H9 (cell line): ENCODE measurements at regions not wholly inside any gene's neighbourhood (a gene's known extent, or its start where the extent isn't known, plus 50 kb on each side); places are given as distances from the start of the nearest gene placed in this dataset.

Experiments used
- DNase-seq: peaks from one replicate; pipeline ENCODE4 v3.0.0-alpha.2; 2017
- H2AFZ ChIP-seq: one replicate; pipeline ENCODE4 v1.6.1; 2013; ENCODE audit warnings: mild to moderate bottlenecking, low read length, control low read depth, moderate library complexity
- H2AK5ac ChIP-seq: 2 replicates; pipeline ENCODE4 v1.6.1; 2013; ENCODE audit warnings: low read length, control low read depth, mixed read lengths; ENCODE audit not compliant: insufficient read length
- H2BK120ac ChIP-seq: one replicate; pipeline ENCODE4 v1.6.1; 2013; ENCODE audit warnings: low read depth, mild to moderate bottlenecking, low read length, control low read depth, inconsistent platforms; ENCODE audit not compliant: poor library complexity, severe bottlenecking
- H2BK12ac ChIP-seq: 2 replicates; pipeline ENCODE4 v1.6.1; 2013; ENCODE audit warnings: low read length, control low read depth, mixed read lengths, low read depth; ENCODE audit not compliant: insufficient read length
- H2BK15ac ChIP-seq: 2 replicates; pipeline ENCODE4 v1.6.1; 2013; ENCODE audit warnings: low read depth, low read length, control low read depth
- H2BK20ac ChIP-seq: one replicate; pipeline ENCODE4 v1.6.1; 2013; ENCODE audit warnings: low read depth, mild to moderate bottlenecking, low read length, control low read depth, inconsistent platforms; ENCODE audit not compliant: poor library complexity, severe bottlenecking
- H2BK5ac ChIP-seq: 2 replicates; pipeline ENCODE4 v1.6.1; 2013; ENCODE audit warnings: low read length, control low read depth, mixed read lengths; ENCODE audit not compliant: insufficient read length
- H3K14ac ChIP-seq: 2 replicates; pipeline ENCODE4 v1.6.1; 2013; ENCODE audit warnings: low read length, control low read depth; ENCODE audit not compliant: insufficient read depth
- H3K18ac ChIP-seq: 2 replicates; pipeline ENCODE4 v1.6.1; 2013; ENCODE audit warnings: low read depth, mild to moderate bottlenecking, mixed read lengths, low read length, control low read depth; ENCODE audit not compliant: insufficient read length
- H3K23ac ChIP-seq: 2 replicates; pipeline ENCODE4 v1.6.1; 2013; ENCODE audit warnings: low read length, control low read depth, mixed read lengths, low read depth; ENCODE audit not compliant: insufficient read length
- H3K23me2 ChIP-seq: 2 replicates; pipeline ENCODE4 v1.6.1; 2013; ENCODE audit warnings: low read depth, mild to moderate bottlenecking, mixed read lengths, low read length, control low read depth; ENCODE audit not compliant: insufficient read length, poor library complexity, severe bottlenecking
- H3K27ac ChIP-seq: 2 replicates; pipeline ENCODE4 v1.5.1; 2013; ENCODE audit warnings: low read length, control low read depth, mixed read lengths, low read depth; ENCODE audit not compliant: insufficient read length
- H3K27me3 ChIP-seq: 2 replicates; pipeline ENCODE4 v1.6.1; 2013; ENCODE audit warnings: low read length, control low read depth, inconsistent platforms; ENCODE audit not compliant: insufficient read depth
- H3K4ac ChIP-seq: 2 replicates; pipeline ENCODE4 v1.6.1; 2013; ENCODE audit warnings: low read depth, mild to moderate bottlenecking, control low read depth, inconsistent platforms, low read length, moderate library complexity
- H3K4me1 ChIP-seq: 2 replicates; pipeline ENCODE4 v1.6.1; 2013; ENCODE audit warnings: low read length, control low read depth, inconsistent platforms; ENCODE audit not compliant: insufficient read depth
- H3K4me2 ChIP-seq: 2 replicates; pipeline ENCODE4 v1.6.1; 2013; ENCODE audit warnings: low read length, control low read depth, mixed read lengths; ENCODE audit not compliant: insufficient read length, insufficient read depth
- H3K56ac ChIP-seq: 2 replicates; pipeline ENCODE4 v1.6.1; 2013; ENCODE audit warnings: low read depth, mild to moderate bottlenecking, mixed read lengths, low read length, control low read depth; ENCODE audit not compliant: insufficient read length
- H3K79me1 ChIP-seq: 2 replicates; pipeline ENCODE4 v1.6.1; 2013; ENCODE audit warnings: low read depth, mild to moderate bottlenecking, moderate library complexity, low read length, control low read depth, inconsistent platforms; ENCODE audit not compliant: insufficient read depth, poor library complexity, severe bottlenecking
- H3K79me2 ChIP-seq: 2 replicates; pipeline ENCODE4 v1.6.1; 2013; ENCODE audit warnings: low read length, control low read depth, inconsistent platforms; ENCODE audit not compliant: insufficient read depth
- H3K9ac ChIP-seq: 2 replicates; pipeline ENCODE4 v1.6.1; 2013; ENCODE audit warnings: low read length, control low read depth, mixed read lengths; ENCODE audit not compliant: insufficient read length; ENCODE audit errors: extremely low read depth
- H3K9me3 ChIP-seq: one replicate; pipeline ENCODE4 v1.6.1; 2013; ENCODE audit warnings: low read depth, low read length, inconsistent platforms; ENCODE audit not compliant: control insufficient read depth
- H3T11ph ChIP-seq: one replicate; pipeline ENCODE4 v1.6.1; 2013; ENCODE audit warnings: mild to moderate bottlenecking, low read length, control low read depth, inconsistent platforms
- H4K20me1 ChIP-seq: one replicate; pipeline ENCODE4 v1.6.1; 2013; ENCODE audit not compliant: control insufficient read depth, insufficient read length, insufficient read depth
- H4K5ac ChIP-seq: 2 replicates; pipeline ENCODE4 v1.6.1; 2013; ENCODE audit warnings: low read depth, mild to moderate bottlenecking, mixed read lengths, low read length, control low read depth; ENCODE audit not compliant: insufficient read length
- H4K8ac ChIP-seq: replicated peaks from 2 replicates; pipeline ENCODE4 v1.6.1; 2013; ENCODE audit warnings: low read length, control low read depth, mixed read lengths, low read depth; ENCODE audit not compliant: insufficient read length
- H4K91ac ChIP-seq: 2 replicates; pipeline ENCODE4 v1.6.1; 2013; ENCODE audit warnings: low read depth, mild to moderate bottlenecking, moderate library complexity, mixed read lengths, low read length, control low read depth; ENCODE audit not compliant: insufficient read length
- H3K27ac Mint-ChIP-seq, 3 experiments: 2 replicates in 2 of 3; 3 replicates in 1 of 3; pipeline ENCODE4 v1.8.0; 2020 to 2021; ENCODE audit warnings: mixed read lengths in 3 of 3, mild to moderate bottlenecking in 1 of 3, moderate library complexity in 1 of 3
- H3K27me3 Mint-ChIP-seq: 2 replicates; pipeline ENCODE4 v1.8.0; 2021; ENCODE audit warnings: low read depth, mild to moderate bottlenecking, moderate library complexity, mixed read lengths
- H3K36me3 Mint-ChIP-seq, 3 experiments: 2 replicates in 2 of 3; 3 replicates in 1 of 3; pipeline ENCODE4 v1.8.0; 2020 to 2021; ENCODE audit warnings: low read depth in 3 of 3, mixed read lengths in 3 of 3; ENCODE audit not compliant: insufficient read depth in 1 of 3
- H3K4me1 Mint-ChIP-seq, 2 experiments: 2 replicates each; pipeline ENCODE4 v1.8.0; 2020; ENCODE audit warnings: mixed read lengths in 2 of 2
- H3K4me3 Mint-ChIP-seq, 2 experiments: 2 replicates in 1 of 2; 3 replicates in 1 of 2; pipeline ENCODE4 v1.8.0; 2020 to 2021; ENCODE audit warnings: mild to moderate bottlenecking in 2 of 2, mixed read lengths in 2 of 2, moderate library complexity in 1 of 2
- H3K9me3 Mint-ChIP-seq, 2 experiments: 2 replicates in 1 of 2; 3 replicates in 1 of 2; pipeline ENCODE4 v1.8.0; 2020; ENCODE audit warnings: mild to moderate bottlenecking in 2 of 2, mixed read lengths in 2 of 2, moderate library complexity in 1 of 2
- WGBS: extraction: QIAGEN DNeasy Blood & Tissue Kit; methylation state at CpG from one replicate; pipeline ENCODE4 v1.1.7; 2013; ENCODE audit warnings: missing lambda C conversion rate, low lambda C conversion rate, mixed read lengths; ENCODE audit not compliant: insufficient read length; ENCODE audit errors: extremely low coverage; 5-methylcytosine and 5-hydroxymethylcytosine counted together
- TF ChIP-seq, protein P1 (sequence below): fragments of 200-600 bp; sonication (generic); conservative IDR thresholded peaks from 3 replicates; pipeline ENCODE4 v1.8.0; 2021; ENCODE audit warnings: antibody characterized with exemption, mild to moderate bottlenecking

DNA sequence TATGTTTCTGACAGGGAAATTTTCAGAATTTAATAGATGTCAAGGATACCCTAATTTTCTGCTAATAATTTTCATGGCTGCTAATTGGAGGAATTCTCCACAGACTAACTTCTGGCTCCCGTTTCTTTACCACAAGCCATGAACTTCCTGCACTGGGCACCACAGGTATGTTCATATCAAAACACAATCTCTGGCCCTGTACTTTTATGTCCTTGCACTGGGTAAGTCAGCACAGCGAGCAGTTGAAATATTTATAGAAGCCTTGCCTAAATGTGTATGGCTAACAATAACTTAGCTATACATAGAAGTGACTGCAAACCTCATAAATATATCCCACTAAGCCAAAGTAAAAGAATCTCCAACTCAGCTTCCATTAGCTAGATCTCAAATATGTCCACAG lies 246.9 kb downstream of the ZIC1 start:
- no peaks in the 10 kb centered on the region for H3K27me3 ChIP-seq
- DNase-seq = no peak
- H4K8ac ChIP-seq = no peak overlapping the region
- H2AFZ ChIP-seq = no peak overlapping the region
- WGBS = no CpG with 5 or more reads among the region's 2 CpGs
- H3K23me2 ChIP-seq = no peaks in the 10 kb centered on the region
- Mint-ChIP-seq H3K27me3 (no peaks in the 10 kb centered on the region; the same call in 1 of the 2 replicates), H3K9me3 (peaks cover 0 to 4% of the 10 kb centered on the region in 2 experiments; a peak in 2 of 5 replicates), H3K4me1 (peaks cover 2 to 3% of the 10 kb centered on the region in 2 experiments; a peak in 2 of 4 replicates), H3K4me3 (no peak overlapping the region), H3K27ac (no peak overlapping the region), H3K36me3 (no peaks in the 10 kb centered on the region)
- no peak overlapping the region for H3K23ac ChIP-seq
- TF ChIP-seq, protein P1, sequence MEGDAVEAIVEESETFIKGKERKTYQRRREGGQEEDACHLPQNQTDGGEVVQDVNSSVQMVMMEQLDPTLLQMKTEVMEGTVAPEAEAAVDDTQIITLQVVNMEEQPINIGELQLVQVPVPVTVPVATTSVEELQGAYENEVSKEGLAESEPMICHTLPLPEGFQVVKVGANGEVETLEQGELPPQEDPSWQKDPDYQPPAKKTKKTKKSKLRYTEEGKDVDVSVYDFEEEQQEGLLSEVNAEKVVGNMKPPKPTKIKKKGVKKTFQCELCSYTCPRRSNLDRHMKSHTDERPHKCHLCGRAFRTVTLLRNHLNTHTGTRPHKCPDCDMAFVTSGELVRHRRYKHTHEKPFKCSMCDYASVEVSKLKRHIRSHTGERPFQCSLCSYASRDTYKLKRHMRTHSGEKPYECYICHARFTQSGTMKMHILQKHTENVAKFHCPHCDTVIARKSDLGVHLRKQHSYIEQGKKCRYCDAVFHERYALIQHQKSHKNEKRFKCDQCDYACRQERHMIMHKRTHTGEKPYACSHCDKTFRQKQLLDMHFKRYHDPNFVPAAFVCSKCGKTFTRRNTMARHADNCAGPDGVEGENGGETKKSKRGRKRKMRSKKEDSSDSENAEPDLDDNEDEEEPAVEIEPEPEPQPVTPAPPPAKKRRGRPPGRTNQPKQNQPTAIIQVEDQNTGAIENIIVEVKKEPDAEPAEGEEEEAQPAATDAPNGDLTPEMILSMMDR = no peak
- H2BK15ac ChIP-seq = no peak overlapping the region
- no peak overlapping the region for H2AK5ac ChIP-seq
- H3K18ac ChIP-seq = no peak overlapping the region
- no peak overlapping the region for H3K9ac ChIP-seq
- no peaks in the 10 kb centered on the region for H3K79me1 ChIP-seq
- no peaks in the 10 kb centered on the region for H4K20me1 ChIP-seq
- no peak overlapping the region for H3K27ac ChIP-seq
- no peaks in the 10 kb centered on the region for H3K79me2 ChIP-seq
- H2BK20ac ChIP-seq = no peak overlapping the region
- no peak overlapping the region for H2BK5ac ChIP-seq
- no peak overlapping the region for H2BK12ac ChIP-seq
- H3K56ac ChIP-seq = no peak overlapping the region
- H3K14ac ChIP-seq = no peak overlapping the region
- H4K5ac ChIP-seq = no peak overlapping the region
- H4K91ac ChIP-seq = no peak overlapping the region
- H3K4me2 ChIP-seq = no peak overlapping the region
- no peaks in the 10 kb centered on the region for H3K9me3 ChIP-seq
- no peak overlapping the region for H3K4ac ChIP-seq
- no peaks in the 10 kb centered on the region for H3K4me1 ChIP-seq
- no peak overlapping the region for H2BK120ac ChIP-seq
- no peak overlapping the region for H3T11ph ChIP-seq
